Mesendoderm (in vitro differentiated cells): ENCODE measurements at regions not wholly inside any gene's neighbourhood (a gene's known extent, or its start where the extent isn't known, plus 50 kb on each side); places are given as distances from the start of the nearest gene placed in this dataset.

ENCODE experiments used
- DNase-seq: peaks from one replicate; pipeline ENCODE4 v3.0.0; 2013
- H2AK5ac ChIP-seq: 2 replicates; pipeline ENCODE4 v1.6.1; 2013; ENCODE audit warnings: low read length, inconsistent platforms
- H2BK120ac ChIP-seq: 2 replicates; pipeline ENCODE4 v1.6.1; 2013; ENCODE audit warnings: low read depth, mild to moderate bottlenecking, low read length, moderate library complexity, mixed read lengths
- H2BK15ac ChIP-seq: replicated peaks from 2 replicates; pipeline ENCODE4 v1.6.1; 2013; ENCODE audit warnings: low read depth, mild to moderate bottlenecking, moderate library complexity
- H2BK5ac ChIP-seq: 2 replicates; pipeline ENCODE4 v1.6.1; 2013; ENCODE audit warnings: low read length, inconsistent platforms
- H3K18ac ChIP-seq: 2 replicates; pipeline ENCODE4 v1.6.1; 2013; ENCODE audit warnings: mild to moderate bottlenecking, low read length, mixed read lengths
- H3K23ac ChIP-seq: one replicate; pipeline ENCODE4 v1.6.1; 2013; ENCODE audit warnings: low read length
- H3K27ac ChIP-seq: 2 replicates; pipeline ENCODE4 v1.5.1; 2013; ENCODE audit warnings: low read depth, mild to moderate bottlenecking, inconsistent platforms, low read length, moderate library complexity
- H3K27me3 ChIP-seq: 2 replicates; pipeline ENCODE4 v1.6.1; 2013; ENCODE audit warnings: low read length, control low read depth, mild to moderate bottlenecking, inconsistent platforms; ENCODE audit not compliant: insufficient read depth, poor library complexity
- H3K36me3 ChIP-seq: 2 replicates; pipeline ENCODE4 v1.6.1; 2013; ENCODE audit warnings: low read length, inconsistent platforms; ENCODE audit not compliant: control insufficient read depth, insufficient read depth
- H3K4ac ChIP-seq: one replicate; pipeline ENCODE4 v1.6.1; 2013; ENCODE audit warnings: low read depth, mild to moderate bottlenecking, low read length, moderate library complexity
- H3K4me1 ChIP-seq: 2 replicates; pipeline ENCODE4 v1.6.1; 2013; ENCODE audit warnings: low read depth, low read length, inconsistent platforms; ENCODE audit not compliant: control insufficient read depth
- H3K4me2 ChIP-seq: 2 replicates; pipeline ENCODE4 v1.6.1; 2013; ENCODE audit warnings: low read length
- H3K4me3 ChIP-seq: 2 replicates; pipeline ENCODE4 v1.5.1; 2013; ENCODE audit warnings: mild to moderate bottlenecking, low read length
- H3K56ac ChIP-seq: one replicate; pipeline ENCODE4 v1.6.1; 2013; ENCODE audit warnings: low read length
- H3K79me1 ChIP-seq: 2 replicates; pipeline ENCODE4 v1.6.1; 2013; ENCODE audit warnings: low read length, inconsistent platforms
- H3K79me2 ChIP-seq: 2 replicates; pipeline ENCODE4 v1.6.1; 2013; ENCODE audit warnings: mild to moderate bottlenecking, low read length; ENCODE audit not compliant: control insufficient read depth, insufficient read depth
- H3K9ac ChIP-seq: 2 replicates; pipeline ENCODE4 v1.6.1; 2013; ENCODE audit warnings: low read length, inconsistent platforms
- H4K5ac ChIP-seq: one replicate; pipeline ENCODE4 v1.6.1; 2013; ENCODE audit warnings: low read length
- H4K8ac ChIP-seq: one replicate; pipeline ENCODE4 v1.6.1; 2013; ENCODE audit warnings: low read depth, mild to moderate bottlenecking, control low read depth, low read length, moderate library complexity
- WGBS: extraction: QIAGEN DNeasy Blood & Tissue Kit; methylation state at CpG from one replicate; pipeline ENCODE4 v1.1.7; 2013; ENCODE audit warnings: low lambda C conversion rate, missing lambda C conversion rate; ENCODE audit not compliant: insufficient coverage; ENCODE audit errors: extremely low coverage; 5-methylcytosine and 5-hydroxymethylcytosine counted together

DNA sequence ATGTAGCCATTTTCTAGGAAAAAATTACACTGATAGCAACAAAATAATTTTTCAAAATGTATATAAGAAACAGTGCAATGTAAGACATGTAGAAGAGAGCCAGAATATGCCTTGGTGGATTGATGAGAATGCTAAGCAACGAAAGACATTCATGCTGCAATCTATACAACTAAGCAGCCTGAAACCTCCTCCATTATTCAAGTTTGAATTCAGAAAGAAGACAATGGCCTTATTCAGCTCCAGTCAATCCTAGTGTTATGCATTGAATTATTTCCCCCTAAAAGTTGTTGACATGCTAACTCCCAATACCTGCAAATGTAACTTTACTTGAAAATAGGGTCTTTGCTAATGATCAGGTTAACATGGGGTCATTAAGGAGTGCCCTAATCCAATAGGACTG, 73.5 kb downstream of the BTG1 start:
- no peak overlapping the region for H4K8ac ChIP-seq
- H3K23ac ChIP-seq = no peak overlapping the region
- no peaks in the 10 kb centered on the region for H3K4me1 ChIP-seq
- no peak overlapping the region for H4K5ac ChIP-seq
- H2BK120ac ChIP-seq = no peak overlapping the region
- H3K4me3 ChIP-seq = no peak overlapping the region
- WGBS = no CpG with 5 or more reads among the region's 1 CpG
- no peak overlapping the region for H2BK15ac ChIP-seq
- no peak overlapping the region for H3K9ac ChIP-seq
- H3K36me3 ChIP-seq = no peaks in the 10 kb centered on the region
- H3K4ac ChIP-seq = no peak overlapping the region
- no peak overlapping the region for H2BK5ac ChIP-seq
- no peak overlapping the region for H2AK5ac ChIP-seq
- no peak overlapping the region for H3K4me2 ChIP-seq
- H3K18ac ChIP-seq = no peak overlapping the region
- no peaks in the 10 kb centered on the region for H3K79me2 ChIP-seq
- no peak overlapping the region for H3K27ac ChIP-seq
- no peaks in the 10 kb centered on the region for H3K79me1 ChIP-seq
- H3K56ac ChIP-seq = no peak overlapping the region
- DNase-seq = no peak
- no peaks in the 10 kb centered on the region for H3K27me3 ChIP-seq

DNA sequence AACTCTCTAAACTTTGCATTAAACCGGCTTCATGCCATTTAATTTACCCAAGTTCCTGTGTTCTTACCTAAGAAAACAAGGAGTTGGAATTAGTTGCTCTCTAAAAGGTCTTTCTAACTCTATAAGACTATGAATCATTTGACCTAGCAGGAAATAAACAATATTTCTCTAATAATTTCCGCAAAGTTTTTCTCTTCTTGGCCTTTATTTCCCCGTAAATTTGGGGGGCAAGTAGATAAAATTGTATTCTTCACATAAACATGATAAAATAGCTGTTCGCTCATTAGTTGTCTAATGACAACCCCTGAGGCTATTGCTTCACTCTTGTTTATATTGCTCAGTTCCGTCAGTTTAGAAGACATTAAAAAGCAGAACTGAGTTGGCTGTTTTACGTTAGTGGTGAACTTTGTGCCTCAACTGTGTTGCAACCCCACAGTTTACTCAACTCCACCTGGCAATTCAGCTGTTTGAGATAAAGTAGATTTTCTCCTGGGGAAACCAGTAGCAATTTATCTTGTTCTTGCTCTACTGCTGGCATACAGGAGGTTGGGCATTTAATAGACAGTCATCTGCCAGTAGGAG, 74.7 kb downstream of the BTG1 start:
- H2BK15ac ChIP-seq = no peak overlapping the region
- no peak overlapping the region for H2BK5ac ChIP-seq
- no peak overlapping the region for H3K4me2 ChIP-seq
- H3K79me1 ChIP-seq = no peaks in the 10 kb centered on the region
- no peak overlapping the region for H4K8ac ChIP-seq
- no peak overlapping the region for H3K4ac ChIP-seq
- no peak overlapping the region for H3K56ac ChIP-seq
- WGBS = no CpG with 5 or more reads among the region's 6 CpGs
- no peaks in the 10 kb centered on the region for H3K4me1 ChIP-seq
- H3K18ac ChIP-seq = no peak overlapping the region
- no peak overlapping the region for H3K27ac ChIP-seq
- H3K36me3 ChIP-seq = no peaks in the 10 kb centered on the region
- no peak overlapping the region for H4K5ac ChIP-seq
- H3K23ac ChIP-seq = no peak overlapping the region
- no peak for DNase-seq
- H2BK120ac ChIP-seq = no peak overlapping the region
- no peaks in the 10 kb centered on the region for H3K27me3 ChIP-seq
- H3K79me2 ChIP-seq = no peaks in the 10 kb centered on the region
- no peak overlapping the region for H3K9ac ChIP-seq
- no peak overlapping the region for H3K4me3 ChIP-seq
- H2AK5ac ChIP-seq = no peak overlapping the region

DNA sequence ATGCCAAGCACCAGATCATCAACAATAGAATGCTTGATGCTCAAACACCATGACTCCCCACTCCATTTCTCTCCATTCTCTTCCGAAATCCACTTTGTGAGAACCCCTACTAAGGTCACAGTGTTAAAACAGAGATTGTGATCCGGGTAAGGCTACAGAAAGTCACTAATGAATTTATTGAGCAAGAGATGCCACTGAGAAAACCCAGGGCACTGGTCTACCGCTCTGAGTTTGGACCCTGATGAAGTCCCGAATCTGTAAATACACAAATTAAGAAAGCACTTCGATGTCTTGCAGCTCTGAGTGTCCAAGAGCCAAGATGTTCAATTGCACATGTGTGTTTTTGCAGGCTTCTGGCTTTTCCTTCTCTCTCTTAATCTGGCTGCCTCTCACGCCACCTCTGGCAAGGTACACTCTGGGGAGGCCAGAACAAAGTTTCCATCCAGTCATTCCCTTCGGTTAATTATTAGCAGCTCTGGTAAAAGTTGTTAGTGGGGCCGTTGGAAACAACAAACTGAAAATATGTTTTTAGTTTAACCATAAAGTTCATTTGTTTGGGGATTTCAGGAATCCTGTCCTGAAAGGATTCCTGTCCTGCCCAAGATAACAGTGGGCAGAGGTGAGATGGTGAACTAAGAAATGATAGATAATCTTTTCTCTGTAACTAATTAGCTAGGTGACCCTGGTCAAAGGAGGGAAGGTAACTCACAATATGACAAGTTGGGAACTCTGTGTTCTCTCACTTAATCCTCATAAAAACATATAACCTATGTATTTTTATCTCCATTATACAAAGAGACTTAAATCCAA, 75.4 kb downstream of the BTG1 start:
- H3K27ac ChIP-seq = no peak overlapping the region
- H3K79me2 ChIP-seq = no peaks in the 10 kb centered on the region
- no peaks in the 10 kb centered on the region for H3K4me1 ChIP-seq
- no peak overlapping the region for H3K4me2 ChIP-seq
- H3K36me3 ChIP-seq = no peaks in the 10 kb centered on the region
- no peak overlapping the region for H2AK5ac ChIP-seq
- no peak overlapping the region for H3K4me3 ChIP-seq
- no peak overlapping the region for H4K5ac ChIP-seq
- peak overlapping the region; percentile 68 for H3K4ac ChIP-seq
- H3K79me1 ChIP-seq = no peaks in the 10 kb centered on the region
- H2BK15ac ChIP-seq = no peak overlapping the region
- H3K23ac ChIP-seq = no peak overlapping the region
- H4K8ac ChIP-seq = no peak overlapping the region
- no peak overlapping the region for H2BK120ac ChIP-seq
- H2BK5ac ChIP-seq = no peak overlapping the region
- H3K27me3 ChIP-seq = no peaks in the 10 kb centered on the region
- no peak overlapping the region for H3K18ac ChIP-seq
- no peak overlapping the region for H3K9ac ChIP-seq
- no peak for DNase-seq
- no peak overlapping the region for H3K56ac ChIP-seq
- WGBS = no CpG with 5 or more reads among the region's 8 CpGs

DNA sequence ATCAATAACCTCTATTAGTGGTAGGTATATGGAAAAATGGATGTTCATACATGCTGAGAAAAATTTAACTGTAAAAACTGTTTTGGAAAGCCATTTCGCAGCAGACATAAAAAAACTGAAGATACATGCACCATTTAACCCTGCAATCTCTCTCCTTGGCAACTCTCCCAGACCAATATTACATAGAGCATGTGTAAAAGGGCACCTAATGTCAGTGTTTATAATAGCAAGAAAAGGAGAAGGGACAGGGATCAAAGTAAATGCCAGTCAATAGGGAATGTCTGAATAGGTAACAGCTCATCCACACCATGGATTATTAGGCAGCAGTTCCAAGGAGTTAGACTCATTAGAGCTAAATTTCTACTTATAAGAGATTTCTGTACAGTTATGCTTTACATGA, 77.2 kb downstream of the BTG1 start:
- H2BK15ac ChIP-seq = no peak overlapping the region
- H3K27ac ChIP-seq = no peak overlapping the region
- DNase-seq = no peak
- H4K8ac ChIP-seq = no peak overlapping the region
- H3K4me3 ChIP-seq = no peak overlapping the region
- WGBS = no CpG with 5 or more reads among the region's 1 CpG
- H3K18ac ChIP-seq = no peak overlapping the region
- H3K4ac ChIP-seq = no peak overlapping the region
- H3K79me2 ChIP-seq = no peaks in the 10 kb centered on the region
- no peak overlapping the region for H3K9ac ChIP-seq
- no peak overlapping the region for H4K5ac ChIP-seq
- no peak overlapping the region for H3K23ac ChIP-seq
- no peak overlapping the region for H2AK5ac ChIP-seq
- no peaks in the 10 kb centered on the region for H3K79me1 ChIP-seq
- H3K4me1 ChIP-seq = no peaks in the 10 kb centered on the region
- no peak overlapping the region for H2BK5ac ChIP-seq
- no peak overlapping the region for H3K4me2 ChIP-seq
- H3K56ac ChIP-seq = no peak overlapping the region
- no peak overlapping the region for H2BK120ac ChIP-seq
- H3K27me3 ChIP-seq = no peaks in the 10 kb centered on the region
- H3K36me3 ChIP-seq = no peaks in the 10 kb centered on the region

DNA sequence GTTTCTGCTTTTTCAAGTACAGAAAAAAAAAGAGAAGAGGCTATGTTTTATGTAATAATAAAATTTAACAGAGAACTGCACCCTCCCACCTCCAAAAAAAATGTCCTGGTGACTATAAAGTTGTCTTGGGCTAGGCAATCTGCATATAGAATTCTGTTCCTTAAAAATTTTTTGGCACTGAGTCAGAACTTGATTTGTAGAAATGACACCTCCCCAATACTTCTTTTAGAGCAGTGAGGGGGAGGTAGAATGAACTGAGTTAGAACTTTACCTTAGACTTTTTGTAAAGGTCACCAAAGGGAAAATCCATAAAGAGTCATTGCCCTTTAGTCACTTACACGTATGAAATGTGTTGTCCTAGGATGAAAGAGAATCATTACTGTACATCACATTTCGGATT, 80.0 kb downstream of the BTG1 start:
- H2AK5ac ChIP-seq = no peak overlapping the region
- no peak overlapping the region for H3K23ac ChIP-seq
- no peaks in the 10 kb centered on the region for H3K27me3 ChIP-seq
- H3K4me2 ChIP-seq = no peak overlapping the region
- no peak overlapping the region for H3K4me3 ChIP-seq
- no peak overlapping the region for H3K27ac ChIP-seq
- H3K18ac ChIP-seq = no peak overlapping the region
- no CpG with 5 or more reads among the region's 2 CpGs for WGBS
- no peaks in the 10 kb centered on the region for H3K79me1 ChIP-seq
- no peaks in the 10 kb centered on the region for H3K79me2 ChIP-seq
- H3K36me3 ChIP-seq = no peaks in the 10 kb centered on the region
- H3K9ac ChIP-seq = no peak overlapping the region
- H3K4ac ChIP-seq = no peak overlapping the region
- H2BK15ac ChIP-seq = no peak overlapping the region
- H3K4me1 ChIP-seq = no peaks in the 10 kb centered on the region
- no peak overlapping the region for H4K8ac ChIP-seq
- no peak overlapping the region for H3K56ac ChIP-seq
- H2BK5ac ChIP-seq = no peak overlapping the region
- H2BK120ac ChIP-seq = no peak overlapping the region
- no peak for DNase-seq
- H4K5ac ChIP-seq = no peak overlapping the region
